Activated CD8-positive, alpha-beta T cell treated with anti-CD3 and anti-CD28 coated beads for 36 hours (primary cell): ENCODE measurements at regions not wholly inside any gene's neighbourhood (a gene's known extent, or its start where the extent isn't known, plus 50 kb on each side); places are given as distances from the start of the nearest gene placed in this dataset.

ENCODE experiments used
- ATAC-seq: fragments of 200-7000 bp; cut with Tn5 transposase; one replicate; pipeline ENCODE4 v1.10.0; 2021; ENCODE audit warnings: mild to moderate bottlenecking, moderate library complexity
- CTCF ChIA-PET: fragments of 350-600 bp; sonication (Branson Sonifier 250); formaldehyde crosslinking; loops from one replicate; lab custom pipeline; 2021; ENCODE audit warnings: antibody characterized with exemption; lab: Charles Lee
- POLR2A ChIA-PET: fragments of 350-600 bp; sonication (Branson Sonifier 250); formaldehyde crosslinking; loops from one replicate; lab custom pipeline; 2021; ENCODE audit warnings: antibody characterized with exemption; lab: Charles Lee
- DNase-seq: peaks from one replicate; pipeline ENCODE4 v3.0.0-alpha.2; 2020
- H3K27ac Mint-ChIP-seq: one replicate; pipeline ENCODE4 v1.8.0; 2021; ENCODE audit warnings: mild to moderate bottlenecking, mixed read lengths
- H3K27me3 Mint-ChIP-seq: one replicate; pipeline ENCODE4 v1.8.0; 2021; ENCODE audit warnings: mixed read lengths
- H3K36me3 Mint-ChIP-seq: one replicate; pipeline ENCODE4 v1.8.0; 2021; ENCODE audit warnings: low read depth, mixed read lengths
- H3K4me1 Mint-ChIP-seq: one replicate; pipeline ENCODE4 v1.8.0; 2021; ENCODE audit warnings: low read depth, mixed read lengths
- H3K4me3 Mint-ChIP-seq: one replicate; pipeline ENCODE4 v1.8.0; 2021; ENCODE audit warnings: mild to moderate bottlenecking, moderate library complexity, mixed read lengths
- H3K9me3 Mint-ChIP-seq: one replicate; pipeline ENCODE4 v1.8.0; 2021; ENCODE audit warnings: mixed read lengths
- intact Hi-C: fragments of 100-400 bp; cut with micrococcal nuclease; formaldehyde crosslinking; loops from one replicate; pipeline ENCODE4 v1.10.0; 2022
- TF ChIP-seq, protein P1 (sequence below): fragments of 200-600 bp; IDR thresholded peaks from one replicate; pipeline ENCODE4 v1.8.0; 2022; ENCODE audit warnings: antibody characterized with exemption, mild to moderate bottlenecking

DNA sequence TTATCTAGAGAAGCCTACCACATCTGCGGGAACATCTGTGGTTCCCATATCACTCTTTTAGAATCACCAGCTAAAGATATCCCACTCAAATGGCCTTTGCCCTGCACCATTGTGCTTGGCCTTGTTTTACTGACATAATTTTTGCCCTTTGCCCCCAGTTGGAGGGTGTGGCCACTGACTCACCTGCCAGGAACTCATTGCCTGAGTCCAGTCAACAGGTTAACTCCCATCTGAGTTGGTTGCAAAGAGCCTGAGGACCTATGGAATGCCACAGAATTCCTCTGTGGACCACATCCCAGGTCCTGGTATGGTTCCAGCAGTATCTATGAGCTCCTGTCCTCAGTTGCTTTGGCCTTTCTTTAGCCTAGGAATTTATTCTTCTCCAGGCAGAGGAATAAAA, 55.7 kb upstream of the PTGR2 start:
- no peak for ATAC-seq
- TF ChIP-seq, protein P1, sequence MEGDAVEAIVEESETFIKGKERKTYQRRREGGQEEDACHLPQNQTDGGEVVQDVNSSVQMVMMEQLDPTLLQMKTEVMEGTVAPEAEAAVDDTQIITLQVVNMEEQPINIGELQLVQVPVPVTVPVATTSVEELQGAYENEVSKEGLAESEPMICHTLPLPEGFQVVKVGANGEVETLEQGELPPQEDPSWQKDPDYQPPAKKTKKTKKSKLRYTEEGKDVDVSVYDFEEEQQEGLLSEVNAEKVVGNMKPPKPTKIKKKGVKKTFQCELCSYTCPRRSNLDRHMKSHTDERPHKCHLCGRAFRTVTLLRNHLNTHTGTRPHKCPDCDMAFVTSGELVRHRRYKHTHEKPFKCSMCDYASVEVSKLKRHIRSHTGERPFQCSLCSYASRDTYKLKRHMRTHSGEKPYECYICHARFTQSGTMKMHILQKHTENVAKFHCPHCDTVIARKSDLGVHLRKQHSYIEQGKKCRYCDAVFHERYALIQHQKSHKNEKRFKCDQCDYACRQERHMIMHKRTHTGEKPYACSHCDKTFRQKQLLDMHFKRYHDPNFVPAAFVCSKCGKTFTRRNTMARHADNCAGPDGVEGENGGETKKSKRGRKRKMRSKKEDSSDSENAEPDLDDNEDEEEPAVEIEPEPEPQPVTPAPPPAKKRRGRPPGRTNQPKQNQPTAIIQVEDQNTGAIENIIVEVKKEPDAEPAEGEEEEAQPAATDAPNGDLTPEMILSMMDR, result no peak
- H3K4me3 Mint-ChIP-seq, result no peak overlapping the region
- no peaks in the 10 kb centered on the region for H3K36me3 Mint-ChIP-seq
- H3K4me1 Mint-ChIP-seq, result peaks cover 2% of the 10 kb centered on the region
- H3K9me3 Mint-ChIP-seq, result no peaks in the 10 kb centered on the region
- H3K27ac Mint-ChIP-seq, result no peak overlapping the region
- no peaks in the 10 kb centered on the region for H3K27me3 Mint-ChIP-seq
- intact Hi-C loops, result no loop called here
- ChIA-PET CTCF (interaction anchor here (1.2 to 1.8 kb wide), 2 partner anchors 8 to 31 kb away, joined by 3 to 6 read pairs; no protein-coding TSS in a partner anchor), POLR2A (interaction anchor here (3.9 kb wide), 1 partner anchor 9 kb away, joined by 25 read pairs; no protein-coding TSS in a partner anchor)
- DNase-seq, result no peak

- Mint-ChIP-seq H3K9me3 (no peaks in the 10 kb centered on the region), H3K4me3 (no peak overlapping the region), H3K4me1 (peaks cover 2% of the 10 kb centered on the region), H3K27ac (no peak overlapping the region), H3K36me3 (no peaks in the 10 kb centered on the region), H3K27me3 (no peaks in the 10 kb centered on the region)
- ChIA-PET POLR2A (interaction anchor here (0.9 to 3.9 kb wide), 2 partner anchors 9 to 37 kb away, joined by 3 to 25 read pairs; no protein-coding TSS in a partner anchor), CTCF (interaction anchor here (1.8 kb wide), 1 partner anchor 32 kb away, joined by 6 read pairs; no protein-coding TSS in a partner anchor)
- intact Hi-C loops, result no loop called here
- TF ChIP-seq, protein P1, result no peak
- no peak for DNase-seq
- ATAC-seq, result no peak
These were observed 56.2 kb upstream of the PTGR2 start for GRCh38 chr14:73795466-73795865.

- TF ChIP-seq, protein P1, result no peak
- POLR2A ChIA-PET, result no interaction called here
- no peaks in the 10 kb centered on the region for H3K27me3 Mint-ChIP-seq
- no peak overlapping the region for H3K27ac Mint-ChIP-seq
- H3K4me3 Mint-ChIP-seq, result no peak overlapping the region
- intact Hi-C loops, result no loop called here
- ATAC-seq, result no peak
- CTCF ChIA-PET, result interaction anchor here (1.8 kb wide), 1 partner anchor 33 kb away, joined by 4 read pairs; no protein-coding TSS in a partner anchor
- H3K4me1 Mint-ChIP-seq, result peaks cover 12% of the 10 kb centered on the region
- H3K9me3 Mint-ChIP-seq, result no peaks in the 10 kb centered on the region
- DNase-seq, result no peak
- no peaks in the 10 kb centered on the region for H3K36me3 Mint-ChIP-seq
These were observed 57.5 kb upstream of the PTGR2 start for GRCh38 chr14:73794146-73794545.

DNA sequence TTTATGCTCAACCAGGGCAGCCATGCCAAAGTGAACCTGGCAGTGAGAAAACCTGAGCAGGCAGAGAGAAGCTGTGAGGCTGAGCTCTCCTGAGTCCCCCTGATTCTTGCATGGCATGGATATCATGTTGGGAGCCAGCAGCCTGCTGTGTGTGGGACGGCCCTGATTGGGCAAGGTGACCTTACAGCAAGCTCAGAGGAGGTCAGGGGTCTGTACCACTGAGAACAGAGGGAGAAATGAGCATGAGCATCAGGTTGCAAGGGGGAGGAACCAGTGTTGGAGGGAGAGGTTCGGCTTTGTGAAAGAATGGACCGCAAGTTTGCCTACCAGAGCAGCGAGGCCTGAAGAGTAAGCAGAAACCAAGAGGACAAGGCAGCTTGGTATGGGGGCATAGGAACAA, 59.1 kb upstream of the PTGR2 start:
- intact Hi-C loops, result no loop called here
- TF ChIP-seq, protein P1, result no peak
- H3K4me3 Mint-ChIP-seq, result no peak overlapping the region
- H3K4me1 Mint-ChIP-seq, result peaks cover 26% of the 10 kb centered on the region
- peaks cover 1% of the 10 kb centered on the region for H3K36me3 Mint-ChIP-seq
- POLR2A ChIA-PET, result interaction anchor here (0.6 to 2.2 kb wide), 2 partner anchors 34 to 39 kb away, joined by 3 to 10 read pairs; no protein-coding TSS in a partner anchor
- no peak for ATAC-seq
- H3K27me3 Mint-ChIP-seq, result no peaks in the 10 kb centered on the region
- no peak for DNase-seq
- CTCF ChIA-PET, result interaction anchor here (0.7 kb wide), 1 partner anchor 17 kb away, joined by 3 read pairs; no protein-coding TSS in a partner anchor
- no peak overlapping the region for H3K27ac Mint-ChIP-seq
- H3K9me3 Mint-ChIP-seq, result no peaks in the 10 kb centered on the region

DNA sequence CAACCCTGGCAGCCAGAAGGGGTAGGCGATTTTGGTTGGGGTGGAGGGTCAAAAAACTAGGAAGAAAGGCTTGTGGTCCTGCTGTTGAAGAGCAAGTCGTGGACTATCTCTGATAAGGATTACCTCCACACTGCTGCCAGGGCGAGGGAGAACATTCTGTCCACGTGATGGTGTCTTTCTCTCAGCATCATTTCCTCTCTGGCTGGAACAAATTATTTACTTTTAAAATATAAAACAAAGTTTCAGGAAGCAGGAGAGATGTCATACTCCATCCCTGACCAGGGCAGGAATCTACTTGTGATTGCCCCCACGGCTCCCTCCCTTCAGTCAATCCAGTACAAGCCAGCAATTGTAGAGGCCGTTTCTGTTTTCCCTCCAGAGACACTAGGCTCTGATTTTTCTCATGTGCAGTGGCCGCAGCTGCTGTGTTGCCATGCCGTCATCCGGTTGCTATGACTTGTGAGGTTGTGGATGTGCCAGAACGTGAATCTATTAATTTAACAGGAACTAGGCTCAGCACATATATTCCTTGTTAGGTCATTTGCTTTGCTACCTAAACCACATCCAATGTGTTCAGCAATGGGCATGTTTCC, 61.5 kb upstream of the PTGR2 start:
- ATAC-seq (no peak), DNase-seq (no peak)
- peak overlapping the region; percentile 57 for H3K27ac Mint-ChIP-seq
- no peak overlapping the region for H3K4me3 Mint-ChIP-seq
- POLR2A ChIA-PET, result interaction anchor here (10.6 to 24.9 kb wide), 2 partner anchors 20 to 34 kb away, joined by 211 to 512 read pairs; a partner anchor contains a TSS
- TF ChIP-seq, protein P1, result no peak
- peaks cover 31% of the 10 kb centered on the region for H3K4me1 Mint-ChIP-seq
- peaks cover 12% of the 10 kb centered on the region for H3K36me3 Mint-ChIP-seq
- intact Hi-C loops, result no loop called here
- CTCF ChIA-PET, result interaction anchor here (1.8 to 6.7 kb wide), 2 partner anchors 34 to 61 kb away, joined by 8 to 84 read pairs; a partner anchor contains a TSS
- H3K9me3 Mint-ChIP-seq, result no peaks in the 10 kb centered on the region
- no peaks in the 10 kb centered on the region for H3K27me3 Mint-ChIP-seq
